ENCODE measurements at regions not wholly inside any gene's neighbourhood (a gene's known extent, or its start where the extent isn't known, plus 50 kb on each side); places are given as distances from the start of the nearest gene placed in this dataset.

DNA sequence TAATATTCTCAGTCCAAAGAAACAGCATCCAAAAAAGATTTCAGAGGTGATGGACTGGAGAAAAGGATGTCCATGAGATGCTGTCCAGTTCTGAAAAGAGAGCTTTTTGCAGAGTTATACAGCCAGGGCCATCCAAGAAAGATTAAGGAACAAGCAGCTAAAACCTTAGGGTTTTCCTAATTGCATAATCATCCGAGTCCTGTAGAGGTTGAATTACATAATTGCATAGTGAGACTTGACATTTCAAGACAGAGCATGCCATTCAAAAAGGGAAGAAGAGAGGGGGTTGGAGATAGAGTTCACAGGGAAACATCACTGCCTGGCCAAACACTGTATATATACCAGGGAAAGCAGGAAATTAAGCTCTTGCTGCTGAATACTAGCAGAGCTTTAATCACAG lies 1729.2 kb upstream of the WWC1 start:
- H3K27ac Mint-ChIP-seq: no peak overlapping the region

DNA sequence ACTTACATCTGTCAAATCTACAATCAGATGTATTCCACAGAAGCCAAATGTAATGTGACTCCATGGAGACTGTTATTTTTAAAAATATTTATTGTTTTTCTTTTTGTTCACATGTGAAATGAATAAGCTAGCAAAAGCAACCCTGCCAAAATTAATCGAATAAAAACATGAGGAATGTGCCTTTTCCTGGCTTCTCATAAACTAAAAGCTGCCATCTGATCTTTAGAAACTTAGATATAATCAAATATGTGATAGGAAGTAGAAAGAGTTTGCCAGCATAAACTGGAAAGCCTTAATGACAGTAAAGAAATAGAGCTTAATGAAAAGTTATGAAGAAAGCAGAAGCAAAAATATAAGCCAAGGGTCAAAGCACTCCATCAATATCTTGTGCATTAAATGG lies 1724.7 kb upstream of the WWC1 start:
- Histone ChIP-seq H3K4me3 (ENCODE audit: low read length) (no peak overlapping the region), H3K27me3 (ENCODE audit: control insufficient read depth, insufficient read depth, low read length, poor library complexity, severe bottlenecking) (no peaks in the 10 kb centered on the region), H3K4me1 (ENCODE audit: control insufficient read depth, insufficient read depth, low read length) (no peaks in the 10 kb centered on the region), H3K36me3 (ENCODE audit: control insufficient read depth, insufficient read depth, low read length) (no peaks in the 10 kb centered on the region), H3K27ac (ENCODE audit: low read depth, low read length) (no peak overlapping the region), H3K9me3 (ENCODE audit: control insufficient read depth, low read length) (no peaks in the 10 kb centered on the region), H3K9ac (ENCODE audit: extremely low read depth, low read length, poor library complexity, severe bottlenecking) (no peak overlapping the region)
- TF ChIP-seq, protein P1, sequence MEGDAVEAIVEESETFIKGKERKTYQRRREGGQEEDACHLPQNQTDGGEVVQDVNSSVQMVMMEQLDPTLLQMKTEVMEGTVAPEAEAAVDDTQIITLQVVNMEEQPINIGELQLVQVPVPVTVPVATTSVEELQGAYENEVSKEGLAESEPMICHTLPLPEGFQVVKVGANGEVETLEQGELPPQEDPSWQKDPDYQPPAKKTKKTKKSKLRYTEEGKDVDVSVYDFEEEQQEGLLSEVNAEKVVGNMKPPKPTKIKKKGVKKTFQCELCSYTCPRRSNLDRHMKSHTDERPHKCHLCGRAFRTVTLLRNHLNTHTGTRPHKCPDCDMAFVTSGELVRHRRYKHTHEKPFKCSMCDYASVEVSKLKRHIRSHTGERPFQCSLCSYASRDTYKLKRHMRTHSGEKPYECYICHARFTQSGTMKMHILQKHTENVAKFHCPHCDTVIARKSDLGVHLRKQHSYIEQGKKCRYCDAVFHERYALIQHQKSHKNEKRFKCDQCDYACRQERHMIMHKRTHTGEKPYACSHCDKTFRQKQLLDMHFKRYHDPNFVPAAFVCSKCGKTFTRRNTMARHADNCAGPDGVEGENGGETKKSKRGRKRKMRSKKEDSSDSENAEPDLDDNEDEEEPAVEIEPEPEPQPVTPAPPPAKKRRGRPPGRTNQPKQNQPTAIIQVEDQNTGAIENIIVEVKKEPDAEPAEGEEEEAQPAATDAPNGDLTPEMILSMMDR (conservative IDR thresholded peaks at IDR 0.05): no peak
- WGBS, 2 experiments (ENCODE audit: insufficient coverage in 1 of 2, insufficient read length in 1 of 2): 82% methylated on average over 1 of the region's 1 CpG; no CpG with 5 or more reads in 1 of the 2 experiments
- Mint-ChIP-seq H3K4me1 (peaks cover 6% of the 10 kb centered on the region), H3K9me3 (no peaks in the 10 kb centered on the region), H3K36me3 (ENCODE audit: low read depth) (no peaks in the 10 kb centered on the region), H3K27ac (no peak overlapping the region), H3K27me3 (ENCODE audit: insufficient read depth) (no peaks in the 10 kb centered on the region), H3K4me3 (no peak overlapping the region)
- DNase-seq: no peak

More for the DNA sequence above, 1729.2 kb upstream of the WWC1 start:
- H3K9me3 ChIP-seq (ENCODE audit: control insufficient read depth, low read length): peaks cover 9% of the 10 kb centered on the region
- H3K4me3 ChIP-seq (ENCODE audit: low read length): no peak overlapping the region
- no peak overlapping the region for H3K4me3 Mint-ChIP-seq
- no peak for DNase-seq
- WGBS, 2 experiments (ENCODE audit: insufficient coverage in 1 of 2, insufficient read length in 1 of 2): 50 to 91% methylated on average over 1 of the region's 1 CpG
- no peaks in the 10 kb centered on the region for H3K4me1 ChIP-seq (ENCODE audit: control insufficient read depth, insufficient read depth, low read length)
- H3K9me3 Mint-ChIP-seq: peaks cover 14% of the 10 kb centered on the region
- no peaks in the 10 kb centered on the region for H3K27me3 ChIP-seq (ENCODE audit: control insufficient read depth, insufficient read depth, low read length, poor library complexity, severe bottlenecking)
- peaks cover 6% of the 10 kb centered on the region for H3K4me1 Mint-ChIP-seq
- H3K36me3 ChIP-seq (ENCODE audit: control insufficient read depth, insufficient read depth, low read length): no peaks in the 10 kb centered on the region
- H3K36me3 Mint-ChIP-seq (ENCODE audit: low read depth): peaks cover 4% of the 10 kb centered on the region
- TF ChIP-seq, protein P1 (conservative IDR thresholded peaks at IDR 0.05): no peak
- no peaks in the 10 kb centered on the region for H3K27me3 Mint-ChIP-seq (ENCODE audit: insufficient read depth)
- no peak overlapping the region for H3K9ac ChIP-seq (ENCODE audit: extremely low read depth, low read length, poor library complexity, severe bottlenecking)
- H3K27ac ChIP-seq (ENCODE audit: low read depth, low read length): no peak overlapping the region

DNA sequence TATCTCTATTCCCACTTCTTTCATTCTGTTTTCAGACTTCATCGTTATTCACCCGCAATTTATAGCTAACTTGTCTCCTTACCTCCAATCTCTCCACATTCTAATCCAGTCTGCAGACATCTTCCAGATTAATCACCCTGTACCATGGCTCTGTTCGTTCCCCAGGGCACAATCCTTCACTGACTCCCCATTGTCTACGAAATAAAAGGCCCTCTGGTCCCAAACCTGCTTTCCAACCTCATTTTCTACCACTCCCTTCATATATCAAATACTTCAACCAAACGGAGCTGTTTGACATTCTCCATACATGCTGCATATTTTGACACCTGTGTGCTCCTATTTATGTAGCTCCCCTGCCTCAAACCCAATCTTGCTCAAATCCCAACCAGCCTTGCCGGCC lies 1720.6 kb upstream of the WWC1 start:
- Mint-ChIP-seq H3K36me3 (ENCODE audit: low read depth) (no peaks in the 10 kb centered on the region), H3K9me3 (peaks cover 4% of the 10 kb centered on the region), H3K27me3 (ENCODE audit: insufficient read depth) (no peaks in the 10 kb centered on the region), H3K4me1 (no peaks in the 10 kb centered on the region), H3K27ac (no peak overlapping the region), H3K4me3 (no peak overlapping the region)
- Histone ChIP-seq H3K36me3 (ENCODE audit: control insufficient read depth, insufficient read depth, low read length) (no peaks in the 10 kb centered on the region), H3K4me1 (ENCODE audit: control insufficient read depth, insufficient read depth, low read length) (no peaks in the 10 kb centered on the region), H3K27me3 (ENCODE audit: control insufficient read depth, insufficient read depth, low read length, poor library complexity, severe bottlenecking) (no peaks in the 10 kb centered on the region), H3K9ac (ENCODE audit: extremely low read depth, low read length, poor library complexity, severe bottlenecking) (no peak overlapping the region), H3K27ac (ENCODE audit: low read depth, low read length) (no peak overlapping the region), H3K4me3 (ENCODE audit: low read length) (no peak overlapping the region), H3K9me3 (ENCODE audit: control insufficient read depth, low read length) (no peaks in the 10 kb centered on the region)
- TF ChIP-seq, protein P1 (conservative IDR thresholded peaks at IDR 0.05): no peak
- DNase-seq: no peak
- 73 to 86% methylated on average over 3 to 6 of the region's 6 CpGs for WGBS, 2 experiments (ENCODE audit: insufficient coverage in 1 of 2, insufficient read length in 1 of 2)

Data from endodermal cell (in vitro differentiated cells).